Stimulated activated effector memory CD8-positive, alpha-beta T cell treated with anti-CD3 and anti-CD28 coated beads, Interleukin-12 subunit alpha, Interleukin-12 subunit beta, amount 100 ng/mL, for 72 hours (primary cell): ENCODE measurements at regions not wholly inside any gene's neighbourhood (a gene's known extent, or its start where the extent isn't known, plus 50 kb on each side); places are given as distances from the start of the nearest gene placed in this dataset.
A peak's percentile ranks its signal among the peaks of the same experiment; 100 is the strongest.
"Not testable (repeated sequence)": the region's sequence is repeated elsewhere in the genome, so short reads cannot be mapped to it uniquely, and the experiment has no call there.

Experiments used
- ATAC-seq: fragments of 150-1000 bp; cut with Tn5 transposase; 2 replicates; pipeline ENCODE4 v1.10.0; 2021
- DNase-seq, 2 donors: peaks; one replicate each; pipeline ENCODE4 v3.0.0; 2021 to 2022; ENCODE audit warnings: low spot score in 2 of 2
- H3K27ac Mint-ChIP-seq: one replicate; pipeline ENCODE4 v1.8.0; 2022; ENCODE audit warnings: mild to moderate bottlenecking, mixed read lengths
- H3K36me3 Mint-ChIP-seq: one replicate; pipeline ENCODE4 v1.8.0; 2022; ENCODE audit warnings: mild to moderate bottlenecking, mixed read lengths
- H3K4me1 Mint-ChIP-seq: one replicate; pipeline ENCODE4 v1.8.0; 2022; ENCODE audit warnings: mixed read lengths
- H3K4me3 Mint-ChIP-seq: one replicate; pipeline ENCODE4 v1.8.0; 2022; ENCODE audit warnings: mild to moderate bottlenecking, mixed read lengths
- H3K9me3 Mint-ChIP-seq: one replicate; pipeline ENCODE4 v1.8.0; 2022; ENCODE audit warnings: mixed read lengths

DNA sequence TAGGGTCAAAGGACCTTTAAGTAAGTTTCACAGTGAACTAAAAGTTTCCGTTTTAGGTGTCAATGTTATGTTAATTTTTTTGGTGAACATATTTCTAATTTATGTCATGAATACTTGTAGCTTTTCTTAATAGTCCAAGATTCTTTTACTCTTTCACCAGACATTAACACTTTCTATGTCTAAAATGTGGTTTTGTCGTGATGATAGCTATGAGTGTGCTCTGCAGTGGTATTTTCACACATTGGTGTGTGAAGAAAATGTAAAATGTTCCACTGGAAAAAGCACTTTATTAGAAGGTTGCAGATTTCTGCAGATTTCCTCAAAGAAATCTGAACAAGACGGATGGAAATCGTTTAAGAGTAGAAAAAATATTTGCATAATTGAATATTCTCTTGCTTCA is 561.0 kb upstream of the ANKRD30A start:
- H3K36me3 Mint-ChIP-seq = no peaks in the 10 kb centered on the region
- no peak overlapping the region for H3K27ac Mint-ChIP-seq
- no peak overlapping the region for H3K4me3 Mint-ChIP-seq
- ATAC-seq (no peak), DNase-seq (no peak)
- H3K9me3 Mint-ChIP-seq = peaks cover 7% of the 10 kb centered on the region
- no peaks in the 10 kb centered on the region for H3K4me1 Mint-ChIP-seq

DNA sequence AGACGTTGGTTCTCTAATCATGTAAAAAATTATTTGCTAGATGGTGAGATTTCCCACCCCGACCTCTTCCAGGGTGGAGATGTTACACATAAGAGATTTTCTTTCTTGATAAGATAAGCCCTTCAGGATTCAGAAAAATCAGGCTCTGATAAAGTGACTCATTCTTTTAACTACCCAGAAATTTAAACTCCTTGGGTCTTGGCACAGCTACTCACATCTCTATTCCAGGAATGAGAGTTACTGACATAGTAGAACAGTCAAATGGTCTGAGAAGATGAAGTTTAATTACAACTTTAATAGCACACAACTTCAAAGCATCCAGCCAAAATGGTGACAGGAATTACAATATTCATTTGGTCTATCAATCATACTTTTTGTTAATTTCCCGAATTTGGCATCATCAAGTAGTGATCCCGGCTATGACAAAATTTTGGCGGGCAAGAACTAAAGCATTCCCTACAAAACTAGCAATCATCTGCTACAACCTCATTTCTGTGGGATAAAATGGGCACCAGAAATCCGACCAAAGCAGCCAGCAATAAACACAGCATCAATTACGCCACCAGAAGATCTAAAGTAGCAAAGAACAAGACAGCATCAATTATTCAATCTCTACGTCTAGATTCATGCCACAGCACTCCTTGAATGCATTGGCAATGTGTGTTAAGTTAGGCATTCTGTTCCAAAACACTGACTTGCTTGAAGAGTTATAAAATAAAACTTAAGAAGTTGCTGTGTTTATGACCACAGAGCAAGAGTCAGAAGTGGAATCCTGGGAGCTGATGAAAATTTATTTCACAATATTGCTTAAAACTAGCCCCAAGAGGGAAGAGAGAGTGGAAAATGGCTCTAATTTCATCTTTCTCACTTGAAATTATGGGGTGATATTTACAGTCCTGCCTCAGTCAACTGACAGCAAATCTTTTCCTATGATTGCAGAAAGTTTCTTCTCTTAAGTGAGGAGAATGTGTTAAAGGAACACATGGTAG is 565.7 kb upstream of the ANKRD30A start:
- H3K36me3 Mint-ChIP-seq = no peaks in the 10 kb centered on the region
- no peak overlapping the region for H3K27ac Mint-ChIP-seq
- H3K4me1 Mint-ChIP-seq = no peaks in the 10 kb centered on the region
- no peak overlapping the region for H3K4me3 Mint-ChIP-seq
- DNase-seq = no peak
- ATAC-seq = no peak
- peaks cover 6% of the 10 kb centered on the region for H3K9me3 Mint-ChIP-seq

DNA sequence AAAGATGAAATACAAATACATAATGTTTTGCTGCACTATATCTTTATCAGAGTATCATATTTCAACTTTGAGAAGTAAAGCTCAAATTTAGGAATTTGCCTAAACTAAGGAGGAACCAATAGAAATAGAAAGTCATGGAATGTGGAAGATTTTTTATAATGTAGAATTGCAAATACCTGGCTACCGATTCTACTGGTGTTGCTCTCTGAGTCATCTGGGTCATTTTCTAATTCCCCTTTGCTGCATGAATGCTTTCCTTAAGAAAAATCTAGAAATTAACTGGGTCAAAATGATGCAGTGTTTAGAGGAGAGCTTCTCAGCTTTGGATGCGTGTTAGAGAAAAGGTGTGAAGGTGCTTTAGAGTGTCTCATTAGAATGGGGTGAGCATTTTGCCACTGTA is 568.9 kb upstream of the ANKRD30A start:
- H3K9me3 Mint-ChIP-seq = peaks cover 6% of the 10 kb centered on the region
- ATAC-seq (no peak), DNase-seq (no peak)
- H3K27ac Mint-ChIP-seq = no peak overlapping the region
- no peaks in the 10 kb centered on the region for H3K4me1 Mint-ChIP-seq
- H3K36me3 Mint-ChIP-seq = no peaks in the 10 kb centered on the region
- no peak overlapping the region for H3K4me3 Mint-ChIP-seq

DNA sequence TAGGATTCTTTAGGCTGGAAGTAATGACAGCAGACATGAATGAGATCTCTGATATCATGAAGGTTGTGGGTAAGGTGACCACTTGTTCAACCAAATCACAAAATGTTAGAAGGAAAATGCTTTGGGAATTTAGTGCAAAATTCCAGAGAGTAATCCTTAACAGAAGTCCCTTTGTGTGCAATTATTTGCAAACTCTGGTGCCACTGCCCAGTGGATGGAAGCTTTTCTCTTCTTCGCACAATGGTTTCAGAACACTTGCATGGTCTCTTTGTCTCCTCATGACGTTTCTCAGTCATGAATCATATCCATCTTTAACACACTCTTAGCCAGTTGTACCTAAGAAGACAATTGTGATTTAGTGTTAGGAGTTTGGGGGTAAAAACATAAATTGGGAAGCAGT is 570.4 kb upstream of the ANKRD30A start:
- ATAC-seq (no peak), DNase-seq (no peak)
- H3K27ac Mint-ChIP-seq = no peak overlapping the region
- no peaks in the 10 kb centered on the region for H3K4me1 Mint-ChIP-seq
- H3K9me3 Mint-ChIP-seq = peaks cover 6% of the 10 kb centered on the region
- no peak overlapping the region for H3K4me3 Mint-ChIP-seq
- H3K36me3 Mint-ChIP-seq = no peaks in the 10 kb centered on the region

DNA sequence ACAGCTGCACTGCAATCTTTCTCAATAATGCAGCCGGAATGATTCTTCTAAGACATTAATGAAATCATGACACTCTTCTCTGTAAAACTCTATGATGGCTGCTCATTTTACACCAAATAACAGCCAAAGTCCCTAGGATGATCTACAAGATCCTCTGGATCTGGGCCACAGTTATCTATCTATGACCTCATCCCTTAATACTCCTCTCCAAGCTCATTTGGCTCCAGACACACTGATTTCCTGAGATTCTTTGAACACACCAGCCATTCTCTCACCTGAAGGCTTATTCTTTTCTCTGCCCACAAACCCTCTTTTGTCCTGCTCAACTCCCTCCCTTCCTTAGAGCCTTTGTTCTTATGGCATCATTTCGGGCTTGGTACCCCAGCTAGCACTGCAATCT is 577.4 kb upstream of the ANKRD30A start:
- H3K9me3 Mint-ChIP-seq = peaks cover 11% of the 10 kb centered on the region
- no peaks in the 10 kb centered on the region for H3K4me1 Mint-ChIP-seq
- H3K4me3 Mint-ChIP-seq = no peak overlapping the region
- H3K36me3 Mint-ChIP-seq = no peaks in the 10 kb centered on the region
- ATAC-seq (no peak), DNase-seq (no peak)
- no peak overlapping the region for H3K27ac Mint-ChIP-seq

DNA sequence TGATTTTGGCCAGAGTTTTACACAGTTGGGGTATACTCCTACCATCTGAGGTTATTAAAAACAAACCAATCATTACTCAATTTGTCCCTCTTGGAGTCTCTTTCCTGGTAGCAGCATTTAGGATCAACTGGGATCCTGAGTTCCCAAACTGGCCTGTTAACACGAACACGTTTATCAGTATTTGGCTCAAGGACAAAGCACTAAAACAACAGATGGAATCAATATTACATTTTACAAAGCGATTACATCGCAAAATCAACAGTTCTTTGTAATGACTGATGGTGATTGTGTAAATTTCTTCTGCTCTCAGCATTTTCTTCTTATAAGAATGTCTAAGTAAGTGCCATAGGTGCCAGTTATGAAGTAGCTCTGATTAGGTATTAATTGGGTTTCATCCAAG is 582.9 kb upstream of the ANKRD30A start:
- H3K4me3 Mint-ChIP-seq = no peak overlapping the region
- no peaks in the 10 kb centered on the region for H3K4me1 Mint-ChIP-seq
- no peak for DNase-seq
- H3K27ac Mint-ChIP-seq = no peak overlapping the region
- no peak for ATAC-seq
- no peaks in the 10 kb centered on the region for H3K36me3 Mint-ChIP-seq
- H3K9me3 Mint-ChIP-seq = peaks cover 10% of the 10 kb centered on the region

DNA sequence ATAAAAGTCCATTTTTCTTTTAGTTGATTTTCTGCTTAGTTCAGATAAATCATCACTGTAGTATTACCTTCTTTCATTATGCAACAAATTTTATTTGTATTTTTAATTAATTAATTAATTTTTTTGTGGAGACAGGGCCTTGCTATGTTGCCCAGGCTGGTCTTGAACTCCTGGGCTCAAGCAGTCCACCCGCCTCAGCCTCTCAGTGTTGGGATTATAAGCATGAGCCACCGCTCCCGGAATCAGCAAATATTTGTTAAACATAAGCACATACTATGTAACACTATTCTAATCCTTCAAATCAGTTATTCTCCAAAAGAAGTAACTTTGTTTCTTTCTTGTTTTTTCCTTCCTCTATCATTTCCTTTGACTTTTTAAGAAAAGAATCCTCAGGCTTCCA is 584.8 kb upstream of the ANKRD30A start:
- peaks cover 10% of the 10 kb centered on the region for H3K9me3 Mint-ChIP-seq
- no peaks in the 10 kb centered on the region for H3K36me3 Mint-ChIP-seq

DNA sequence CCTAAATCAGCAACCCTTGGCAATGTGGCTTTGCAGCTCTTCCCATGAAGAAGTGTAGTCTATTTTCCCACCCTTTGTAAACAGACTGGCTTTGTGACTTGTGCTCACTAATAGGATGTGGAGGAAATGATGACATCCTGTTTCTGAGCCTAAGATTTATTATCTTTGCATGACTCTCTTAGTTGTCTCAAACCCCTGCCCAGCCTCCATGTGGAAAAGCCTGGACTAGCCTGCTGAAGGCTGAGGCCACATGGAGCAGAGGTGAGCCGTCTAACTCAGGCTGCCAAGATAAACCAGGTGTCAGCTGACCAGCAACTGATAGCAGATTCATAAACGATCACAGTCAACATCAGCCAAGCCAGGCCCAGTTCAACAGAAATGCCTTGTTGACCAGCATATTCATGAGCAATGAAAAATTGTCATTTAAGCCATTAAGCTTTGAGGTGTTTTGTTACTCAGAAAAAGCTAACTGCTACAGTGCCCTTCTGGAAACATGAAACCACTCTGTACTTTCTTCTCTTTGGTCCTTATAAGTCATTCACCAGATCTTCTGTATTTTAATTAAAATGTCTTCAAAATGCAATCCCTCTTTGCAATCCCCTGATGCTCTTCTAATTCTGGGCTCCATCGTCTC is 586.3 kb upstream of the ANKRD30A start:
- Mint-ChIP-seq H3K9me3 (peaks cover 13% of the 10 kb centered on the region), H3K27ac (no peak overlapping the region), H3K4me3 (no peak overlapping the region), H3K4me1 (no peaks in the 10 kb centered on the region), H3K36me3 (no peaks in the 10 kb centered on the region)
- no peak for DNase-seq
- ATAC-seq = no peak

More for the DNA sequence above, 584.8 kb upstream of the ANKRD30A start:
- ATAC-seq (no peak), DNase-seq (no peak)
- H3K4me1 Mint-ChIP-seq = no peaks in the 10 kb centered on the region
- no peak overlapping the region for H3K27ac Mint-ChIP-seq
- H3K4me3 Mint-ChIP-seq = no peak overlapping the region

DNA sequence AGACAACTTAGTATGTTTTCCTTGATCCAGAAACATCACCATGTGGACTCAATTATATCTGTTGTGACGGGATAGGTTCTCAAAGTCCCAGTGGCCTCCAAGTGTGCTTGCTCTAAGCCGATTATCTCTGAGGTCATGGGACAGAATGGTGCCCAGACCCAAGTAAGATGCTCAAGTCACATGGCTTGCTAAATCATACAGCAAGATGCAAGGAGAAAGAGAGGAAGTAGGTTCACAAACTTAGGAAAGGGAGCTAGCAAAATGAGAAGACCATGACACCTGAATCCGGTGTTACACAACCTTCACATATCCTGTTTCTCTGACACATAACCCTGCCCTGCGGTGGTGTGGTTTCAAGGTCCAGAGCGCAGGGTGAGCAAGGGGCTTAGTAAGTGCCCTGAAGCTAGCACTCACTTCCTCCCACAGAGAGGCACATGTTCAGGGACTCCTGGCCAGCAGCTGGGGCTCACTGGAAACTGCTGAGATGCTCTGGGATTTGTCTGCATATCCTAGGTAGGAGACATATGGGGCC is 590.9 kb upstream of the ANKRD30A start:
- Mint-ChIP-seq H3K9me3 (peaks cover 6% of the 10 kb centered on the region), H3K36me3 (no peaks in the 10 kb centered on the region), H3K4me1 (no peaks in the 10 kb centered on the region), H3K4me3 (no peak overlapping the region), H3K27ac (no peak overlapping the region)
- ATAC-seq (peak; percentile 56), DNase-seq (no peak)

DNA sequence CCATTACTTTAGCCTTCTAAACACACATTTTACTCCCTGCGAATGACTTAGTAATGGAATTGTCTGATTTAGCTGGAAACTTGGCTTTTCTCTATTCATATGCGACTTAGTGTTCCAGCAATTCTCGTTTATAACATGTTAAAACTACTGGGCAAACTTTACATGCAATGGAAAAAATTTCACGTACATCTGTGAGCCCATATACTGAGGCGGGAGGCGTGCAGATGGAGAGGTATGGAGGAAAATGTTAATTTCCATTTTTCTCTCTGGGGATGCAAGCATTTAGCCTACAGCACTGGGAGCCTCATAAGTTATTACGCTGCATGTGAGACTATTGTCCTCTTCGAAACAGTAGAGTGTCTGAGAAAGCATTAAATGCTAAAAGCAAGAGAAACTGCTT is 591.5 kb upstream of the ANKRD30A start:
- Mint-ChIP-seq H3K36me3 (no peaks in the 10 kb centered on the region), H3K4me3 (no peak overlapping the region), H3K4me1 (no peaks in the 10 kb centered on the region), H3K27ac (no peak overlapping the region), H3K9me3 (peaks cover 3% of the 10 kb centered on the region)
- no peak for DNase-seq
- ATAC-seq = no peak

DNA sequence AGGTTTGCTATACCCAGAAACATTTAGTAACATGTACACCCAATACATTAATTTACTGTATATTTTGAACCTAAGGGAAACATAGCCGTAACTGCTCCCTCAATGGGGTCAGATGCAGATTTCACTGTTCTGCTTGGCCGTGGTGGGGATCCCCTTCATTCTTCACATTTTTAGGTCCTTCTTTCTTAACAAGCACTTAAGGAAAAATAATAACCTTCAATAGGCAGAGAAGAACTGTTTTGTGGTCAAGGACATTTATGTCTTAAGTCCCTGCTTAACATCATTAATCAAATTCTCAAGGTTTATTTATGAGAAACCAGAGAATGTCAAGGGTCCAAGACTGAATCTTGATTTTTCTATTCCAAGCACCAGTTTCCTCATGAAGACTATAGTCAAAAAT is 592.1 kb upstream of the ANKRD30A start:
- H3K4me3 Mint-ChIP-seq = no peak overlapping the region

DNA sequence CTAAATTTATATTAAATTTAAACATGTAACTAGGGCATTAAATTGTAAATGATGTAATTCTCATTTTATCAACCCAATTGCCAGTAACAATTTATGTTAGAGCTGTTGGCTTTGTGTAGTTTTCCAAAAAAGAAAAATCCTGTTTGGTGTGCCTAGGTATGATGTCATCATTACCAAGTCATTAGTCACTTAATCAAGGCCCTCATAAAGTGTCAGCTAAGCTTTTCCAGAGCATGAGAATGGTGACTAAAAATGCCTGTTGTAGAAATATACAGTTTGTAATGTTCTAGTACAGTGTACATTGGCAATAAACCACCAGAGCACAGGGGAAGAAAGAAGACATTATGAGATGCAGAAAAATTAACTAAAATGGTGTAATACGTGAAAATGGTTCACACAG is 593.8 kb upstream of the ANKRD30A start:
- Mint-ChIP-seq H3K9me3 (peaks cover 11% of the 10 kb centered on the region), H3K27ac (no peak overlapping the region), H3K4me1 (no peaks in the 10 kb centered on the region), H3K4me3 (no peak overlapping the region), H3K36me3 (no peaks in the 10 kb centered on the region)
- no peak for DNase-seq
- ATAC-seq = no peak

More for the DNA sequence above, 592.1 kb upstream of the ANKRD30A start:
- H3K36me3 Mint-ChIP-seq = no peaks in the 10 kb centered on the region
- no peaks in the 10 kb centered on the region for H3K4me1 Mint-ChIP-seq
- ATAC-seq = no peak
- H3K27ac Mint-ChIP-seq = no peak overlapping the region
- peaks cover 6% of the 10 kb centered on the region for H3K9me3 Mint-ChIP-seq
- DNase-seq = no peak

DNA sequence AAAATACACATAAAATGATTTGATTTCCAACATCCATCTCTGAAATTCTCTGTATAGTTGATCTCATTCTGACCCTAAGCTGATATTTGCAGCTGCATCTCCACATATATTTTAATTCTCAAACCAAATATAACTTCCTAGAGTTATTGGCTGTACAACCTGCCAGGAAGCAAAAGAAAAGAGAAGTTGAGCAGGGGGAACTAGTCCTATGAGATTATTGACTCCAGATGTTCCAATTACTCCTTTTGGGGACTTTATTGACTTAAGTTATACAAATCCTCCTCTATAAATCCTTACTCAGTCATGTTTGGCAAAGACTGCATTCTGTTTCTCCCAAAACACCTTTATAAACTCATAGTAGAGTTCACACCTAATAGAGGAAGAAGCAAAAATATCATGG is 599.4 kb upstream of the ANKRD30A start:
- no peak overlapping the region for H3K4me3 Mint-ChIP-seq
- peaks cover 15% of the 10 kb centered on the region for H3K9me3 Mint-ChIP-seq
- no peaks in the 10 kb centered on the region for H3K36me3 Mint-ChIP-seq
- no peak for ATAC-seq
- no peaks in the 10 kb centered on the region for H3K4me1 Mint-ChIP-seq
- no peak for DNase-seq
- no peak overlapping the region for H3K27ac Mint-ChIP-seq

DNA sequence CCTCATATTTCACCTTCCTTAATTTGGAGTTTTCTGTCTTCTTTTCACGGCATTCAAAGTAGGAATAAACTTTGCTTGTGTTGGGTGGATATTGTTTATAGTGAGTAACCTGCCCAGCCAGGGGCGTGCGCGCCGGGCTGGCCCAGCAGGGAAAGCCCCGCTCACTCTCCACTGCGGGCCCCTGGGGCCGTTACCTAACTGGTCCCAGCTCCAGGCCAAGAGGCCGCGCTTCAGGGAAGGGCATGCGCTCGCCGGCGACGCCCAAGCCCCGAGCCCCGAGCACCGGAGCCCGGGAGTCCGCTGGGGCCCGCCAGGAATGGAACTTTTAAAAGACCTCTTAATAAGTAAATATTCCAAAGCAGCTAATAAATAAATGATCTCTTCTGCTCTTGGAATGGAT is 601.3 kb upstream of the ANKRD30A start:
- not testable (repeated sequence) for H3K27ac Mint-ChIP-seq, H3K36me3 Mint-ChIP-seq, DNase-seq, H3K4me1 Mint-ChIP-seq, ATAC-seq, H3K4me3 Mint-ChIP-seq
- peaks cover 17% of the 10 kb centered on the region for H3K9me3 Mint-ChIP-seq

DNA sequence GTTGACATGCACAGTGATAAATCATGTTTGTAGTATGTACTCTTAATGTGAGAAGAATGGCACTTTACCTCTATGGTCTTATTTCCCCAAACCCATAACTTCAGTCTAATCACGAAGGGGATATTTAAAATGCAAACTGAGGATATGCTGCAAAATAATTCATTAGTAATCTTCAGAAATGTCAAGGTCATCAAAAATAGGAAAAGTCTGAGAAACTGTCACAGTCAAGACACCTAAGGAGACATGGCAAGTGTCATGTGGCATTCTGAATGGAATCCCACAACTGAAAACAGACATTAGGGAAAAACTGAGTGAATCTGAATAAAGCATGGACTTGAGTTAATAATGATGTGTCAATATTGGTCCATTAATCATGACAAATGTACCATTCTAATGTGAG is 605.5 kb upstream of the ANKRD30A start:
- H3K36me3 Mint-ChIP-seq = no peaks in the 10 kb centered on the region

DNA sequence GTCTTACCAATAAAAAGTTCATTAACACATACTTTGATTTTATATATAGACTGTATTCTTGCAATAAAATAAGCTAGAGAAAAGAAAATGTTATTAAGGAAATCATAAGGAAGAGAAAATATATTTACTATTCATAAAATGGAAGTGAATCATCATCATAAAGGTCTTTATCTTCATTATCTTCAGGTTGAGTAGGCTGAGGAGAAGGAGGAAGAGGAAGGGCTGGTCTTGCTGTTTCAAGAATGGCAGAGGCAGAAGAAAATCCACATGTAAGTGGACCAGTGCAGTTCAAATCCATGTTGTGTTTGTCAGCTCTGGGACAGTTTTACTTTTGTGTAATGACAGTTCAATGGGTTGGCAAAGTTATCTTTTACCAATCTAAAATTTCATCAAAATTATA is 609.1 kb upstream of the ANKRD30A start:
- no peaks in the 10 kb centered on the region for H3K36me3 Mint-ChIP-seq
- H3K27ac Mint-ChIP-seq = no peak overlapping the region
- ATAC-seq (no peak), DNase-seq (no peak)
- H3K4me1 Mint-ChIP-seq = no peaks in the 10 kb centered on the region
- no peak overlapping the region for H3K4me3 Mint-ChIP-seq
- H3K9me3 Mint-ChIP-seq = peaks cover 18% of the 10 kb centered on the region

More for the DNA sequence above, 605.5 kb upstream of the ANKRD30A start:
- H3K4me3 Mint-ChIP-seq = no peak overlapping the region
- ATAC-seq (no peak), DNase-seq (no peak)
- H3K27ac Mint-ChIP-seq = no peak overlapping the region
- peaks cover 10% of the 10 kb centered on the region for H3K9me3 Mint-ChIP-seq
- no peaks in the 10 kb centered on the region for H3K4me1 Mint-ChIP-seq
